PC-3 (cell line): ENCODE measurements at regions not wholly inside any gene's neighbourhood (a gene's known extent, or its start where the extent isn't known, plus 50 kb on each side); places are given as distances from the start of the nearest gene placed in this dataset.
A peak's percentile ranks its signal among the peaks of the same experiment; 100 is the strongest.
"Not testable (repeated sequence)": the region's sequence is repeated elsewhere in the genome, so short reads cannot be mapped to it uniquely, and the experiment has no call there.

Source experiments
- ATAC-seq: fragments of 200-7000 bp; cut with Tn5 transposase; 2 replicates; pipeline ENCODE4 v1.9.1; 2020; ENCODE audit warnings: mild to moderate bottlenecking, moderate library complexity
- BruUV-seq: library from RNA; stranded (reverse); fragments of 400-500 nt; replicated peaks from 2 replicates; lab custom pipeline; 2021; lab: Mats Ljungman, UMichigan
- CTCF ChIA-PET: fragments of 300-600 bp; sonication (Branson Sonifier 250); formaldehyde crosslinking; loops from one replicate; lab custom pipeline; 2022; ENCODE audit warnings: antibody characterized with exemption; lab: Charles Lee
- POLR2A ChIA-PET: fragments of 300-600 bp; sonication (Branson Sonifier 250); formaldehyde crosslinking; loops from one replicate; lab custom pipeline; 2022; ENCODE audit warnings: antibody characterized with exemption; ENCODE audit not compliant: unreplicated experiment; lab: Charles Lee
- DNase-seq: peaks from one replicate; pipeline ENCODE4 v3.0.0-alpha.2; 2015
- H2AFZ ChIP-seq: fragments of 300-600 bp; sonication (generic); 2 replicates; pipeline ENCODE4 v1.6.0; 2016; ENCODE audit warnings: antibody characterized with exemption, low read length
- H3F3A ChIP-seq: fragments of 300-600 bp; sonication (generic); one replicate; pipeline ENCODE4 v1.6.0; 2017; ENCODE audit warnings: antibody characterized with exemption, low read length, control low read depth, mild to moderate bottlenecking; ENCODE audit not compliant: unreplicated experiment
- H3K27ac ChIP-seq: fragments of 300-600 bp; sonication (generic); 2 replicates; pipeline ENCODE4 v1.5.1; 2016; ENCODE audit warnings: mild to moderate bottlenecking, low read length
- H3K27me3 ChIP-seq: fragments of 300-600 bp; sonication (generic); 2 replicates; pipeline ENCODE4 v1.6.1; 2016; ENCODE audit warnings: low read length, mixed read lengths
- H3K36me3 ChIP-seq: fragments of 300-600 bp; sonication (generic); 2 replicates; pipeline ENCODE4 v1.6.1; 2016; ENCODE audit warnings: low read depth, mixed run types, low read length, mixed read lengths
- H3K4me1 ChIP-seq: fragments of 300-600 bp; sonication (generic); 2 replicates; pipeline ENCODE4 v1.5.1; 2016; ENCODE audit warnings: low read length; ENCODE audit not compliant: insufficient read depth
- H3K4me2 ChIP-seq: fragments of 300-600 bp; sonication (generic); 2 replicates; pipeline ENCODE4 v1.6.0; 2016; ENCODE audit warnings: low read length
- H3K4me3 ChIP-seq: fragments of 300-600 bp; sonication (generic); 2 replicates; pipeline ENCODE4 v1.5.1; 2016; ENCODE audit warnings: mild to moderate bottlenecking, low read length, mixed read lengths
- H3K79me2 ChIP-seq: fragments of 300-600 bp; sonication (generic); 2 replicates; pipeline ENCODE4 v1.6.1; 2017; ENCODE audit warnings: low read length, mixed read lengths
- H3K9ac ChIP-seq: fragments of 300-600 bp; sonication (generic); 2 replicates; pipeline ENCODE4 v1.6.0; 2016; ENCODE audit warnings: mild to moderate bottlenecking, low read length
- H3K9me2 ChIP-seq: fragments of 300-600 bp; sonication (generic); replicated peaks from 2 replicates; pipeline ENCODE4 v1.6.1; 2016; ENCODE audit warnings: mixed run types, low read length, mixed read lengths
- H3K9me3 ChIP-seq: fragments of 300-600 bp; sonication (generic); 2 replicates; pipeline ENCODE4 v1.6.1; 2016; ENCODE audit warnings: low read length, mixed read lengths
- H4K20me1 ChIP-seq: fragments of 300-600 bp; sonication (generic); 2 replicates; pipeline ENCODE4 v1.6.1; 2016; ENCODE audit warnings: low read length, mixed read lengths
- EZH2 ChIP-seq: fragments of 300-600 bp; sonication (generic); IDR thresholded peaks from one replicate; pipeline ENCODE4 v1.6.1; 2017; ENCODE audit warnings: antibody characterized with exemption, mild to moderate bottlenecking, low read length; ENCODE audit not compliant: unreplicated experiment
- EZH2phosphoT487 ChIP-seq: fragments of 300-600 bp; sonication (generic); IDR thresholded peaks from 2 replicates; pipeline ENCODE4 v1.6.1; 2018; ENCODE audit warnings: mild to moderate bottlenecking, antibody characterized with exemption, low read length, borderline replicate concordance
- intact Hi-C: fragments of 100-400 bp; cut with micrococcal nuclease; formaldehyde crosslinking; loops from 2 replicates; pipeline ENCODE4 v1.9.0; 2023
- TF ChIP-seq, protein P1 (sequence below): fragments of 300-600 bp; sonication (generic); conservative IDR thresholded peaks from 2 replicates; pipeline ENCODE4 v1.5.1; 2017; ENCODE audit warnings: antibody characterized with exemption, low read depth, mild to moderate bottlenecking, low read length

DNA sequence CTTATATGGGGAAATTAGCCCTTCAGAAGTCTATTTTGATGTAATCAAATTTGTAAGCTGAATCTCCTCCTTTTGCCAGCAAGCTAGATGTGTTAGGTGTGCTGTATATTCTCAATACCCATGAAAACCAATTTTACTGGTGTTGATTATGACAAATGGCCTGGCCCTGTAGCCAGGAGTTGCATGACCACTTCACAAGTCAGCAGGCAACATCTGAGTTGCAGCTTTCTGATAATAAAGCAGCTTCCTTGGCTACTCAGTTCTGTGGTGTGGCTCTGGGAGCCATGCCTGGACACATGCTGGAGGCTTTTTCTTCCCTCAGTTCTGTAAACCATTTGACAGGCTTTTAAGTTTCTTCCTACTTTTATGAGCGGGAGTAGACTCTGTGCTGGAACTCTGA, 154.1 kb upstream of the CXCL13 start:
- H3K9ac ChIP-seq = no peak overlapping the region
- no peaks in the 10 kb centered on the region for H3K36me3 ChIP-seq
- no peak overlapping the region for H3K4me3 ChIP-seq
- H3F3A ChIP-seq = no peaks in the 10 kb centered on the region
- intact Hi-C loops = no loop called here
- H3K9me3 ChIP-seq = no peaks in the 10 kb centered on the region
- H3K4me1 ChIP-seq = no peaks in the 10 kb centered on the region
- H3K27me3 ChIP-seq = 0 out of 2 replicates have a peak, but pooled peaks cover 8% of the 10 kb centered on the region
- ATAC-seq = no peak
- no TSS peak for BruUV-seq
- no peak overlapping the region for H3K4me2 ChIP-seq
- TF ChIP-seq EZH2phosphoT487 = no peak
- TF ChIP-seq, protein P1, sequence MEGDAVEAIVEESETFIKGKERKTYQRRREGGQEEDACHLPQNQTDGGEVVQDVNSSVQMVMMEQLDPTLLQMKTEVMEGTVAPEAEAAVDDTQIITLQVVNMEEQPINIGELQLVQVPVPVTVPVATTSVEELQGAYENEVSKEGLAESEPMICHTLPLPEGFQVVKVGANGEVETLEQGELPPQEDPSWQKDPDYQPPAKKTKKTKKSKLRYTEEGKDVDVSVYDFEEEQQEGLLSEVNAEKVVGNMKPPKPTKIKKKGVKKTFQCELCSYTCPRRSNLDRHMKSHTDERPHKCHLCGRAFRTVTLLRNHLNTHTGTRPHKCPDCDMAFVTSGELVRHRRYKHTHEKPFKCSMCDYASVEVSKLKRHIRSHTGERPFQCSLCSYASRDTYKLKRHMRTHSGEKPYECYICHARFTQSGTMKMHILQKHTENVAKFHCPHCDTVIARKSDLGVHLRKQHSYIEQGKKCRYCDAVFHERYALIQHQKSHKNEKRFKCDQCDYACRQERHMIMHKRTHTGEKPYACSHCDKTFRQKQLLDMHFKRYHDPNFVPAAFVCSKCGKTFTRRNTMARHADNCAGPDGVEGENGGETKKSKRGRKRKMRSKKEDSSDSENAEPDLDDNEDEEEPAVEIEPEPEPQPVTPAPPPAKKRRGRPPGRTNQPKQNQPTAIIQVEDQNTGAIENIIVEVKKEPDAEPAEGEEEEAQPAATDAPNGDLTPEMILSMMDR = no peak
- TF ChIP-seq EZH2 = no peak
- no peaks in the 10 kb centered on the region for H3K79me2 ChIP-seq
- POLR2A ChIA-PET = no interaction called here
- CTCF ChIA-PET = no interaction called here
- no peak overlapping the region for H3K27ac ChIP-seq
- peak; percentile 11 for DNase-seq
- H2AFZ ChIP-seq = no peak overlapping the region
- H3K9me2 ChIP-seq = no peaks in the 10 kb centered on the region
- H4K20me1 ChIP-seq = no peaks in the 10 kb centered on the region

- H3K27me3 ChIP-seq, H2AFZ ChIP-seq, CTCF ChIA-PET, BruUV-seq, POLR2A ChIA-PET, H3K36me3 ChIP-seq, intact Hi-C loops, H3K9me3 ChIP-seq, H3K9ac ChIP-seq, ATAC-seq, H3K4me3 ChIP-seq, H3F3A ChIP-seq, H4K20me1 ChIP-seq, H3K27ac ChIP-seq, H3K4me2 ChIP-seq, H3K9me2 ChIP-seq, H3K79me2 ChIP-seq, H3K4me1 ChIP-seq, DNase-seq: not testable (repeated sequence)
Observed at GRCh38 chr4:77452117-77452516, 153.5 kb upstream of the CXCL13 start.

DNA sequence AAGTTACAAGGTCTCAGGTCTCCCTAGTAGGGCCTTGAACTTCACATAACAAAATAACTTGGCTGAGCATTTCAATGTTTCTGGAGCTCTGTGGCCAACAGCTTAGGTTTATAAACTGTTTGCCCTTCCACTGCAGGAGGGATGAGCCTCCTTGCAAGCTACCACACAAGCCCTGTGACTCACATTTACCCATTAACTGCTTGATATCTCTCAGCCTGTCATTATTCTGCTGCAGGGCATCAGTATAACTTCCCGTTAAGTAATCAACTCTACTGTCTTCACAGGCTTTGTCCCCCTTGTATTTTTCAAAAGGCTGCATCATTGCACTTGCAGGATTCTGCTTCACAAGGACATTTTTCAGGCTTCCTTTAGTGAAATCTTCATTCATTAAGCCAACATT, 151.7 kb upstream of the CXCL13 start:
- DNase-seq = no peak
- no peaks in the 10 kb centered on the region for H3K36me3 ChIP-seq
- H3K27ac ChIP-seq = no peak overlapping the region
- no peaks in the 10 kb centered on the region for H3K9me2 ChIP-seq
- H3K4me1 ChIP-seq = no peaks in the 10 kb centered on the region
- H3K9me3 ChIP-seq = no peaks in the 10 kb centered on the region
- no peak overlapping the region for H3K9ac ChIP-seq
- ATAC-seq = peak; percentile 29; the same call in 1 of the 2 replicates
- H3F3A ChIP-seq = no peaks in the 10 kb centered on the region
- intact Hi-C loops = no loop called here
- H3K79me2 ChIP-seq = no peaks in the 10 kb centered on the region
- H3K4me2 ChIP-seq = no peak overlapping the region
- H3K27me3 ChIP-seq = no peaks in the 10 kb centered on the region
- ChIA-PET POLR2A (no interaction called here), CTCF (interaction anchor here (0.5 kb wide), 1 partner anchor 147 kb away, joined by 3 read pairs; no protein-coding TSS in a partner anchor)
- TF ChIP-seq EZH2 (no peak), EZH2phosphoT487 (no peak)
- TF ChIP-seq, protein P1 = no peak
- no peak overlapping the region for H2AFZ ChIP-seq
- H3K4me3 ChIP-seq = no peak overlapping the region
- no TSS peak for BruUV-seq
- H4K20me1 ChIP-seq = no peaks in the 10 kb centered on the region
